ENCODE measurements at regions not wholly inside any gene's neighbourhood (a gene's known extent, or its start where the extent isn't known, plus 50 kb on each side); places are given as distances from the start of the nearest gene placed in this dataset.

GRCh38 chr20:39823224-39823623 lies 861.1 kb downstream of the DHX35 start:
- TF ChIP-seq CTCF (IDR thresholded peaks at IDR 0.05; ENCODE audit: insufficient read depth, low read length, poor library complexity, severe bottlenecking) (no peak), EZH2phosphoT487 (conservative IDR thresholded peaks at IDR 0.05; ENCODE audit: low read length) (no peak)

Data from SU-DHL-6 (cell line).